ENCODE measurements at regions not wholly inside any gene's neighbourhood (a gene's known extent, or its start where the extent isn't known, plus 50 kb on each side); places are given as distances from the start of the nearest gene placed in this dataset.

- Histone ChIP-seq H3K9me3 (no peaks in the 10 kb centered on the region), H3K36me3 (no peaks in the 10 kb centered on the region), H3K4me3 (no peak overlapping the region), H3K27ac (no peak overlapping the region), H3K27me3 (no peaks in the 10 kb centered on the region), H3K4me1 (no peaks in the 10 kb centered on the region)
- 20 to 35% methylated on average over 1 to 5 of the region's 5 CpGs for WGBS, 2 donors (ENCODE audit: low coverage in 1 of 2)
- no peak for TF ChIP-seq POLR2AphosphoS5 (IDR thresholded peaks at IDR 0.05)
- no peak for TF ChIP-seq POLR2A (IDR thresholded peaks at IDR 0.05)
- no peak for TF ChIP-seq CTCF (IDR thresholded peaks at IDR 0.05)
- TF ChIP-seq EP300 (IDR thresholded peaks at IDR 0.05), result no peak
- no peak for ATAC-seq
Observed at GRCh38 chr2:150872756-150873395, 385.4 kb upstream of the RND3 start.

GRCh38 chr2:150866431-150866830 is 379.0 kb upstream of the RND3 start:
- ATAC-seq, result no peak
- no peaks in the 10 kb centered on the region for H3K4me1 ChIP-seq
- H3K9me3 ChIP-seq, result no peaks in the 10 kb centered on the region
- no peak overlapping the region for H3K4me3 ChIP-seq
- H3K36me3 ChIP-seq, result no peaks in the 10 kb centered on the region
- no peaks in the 10 kb centered on the region for H3K27me3 ChIP-seq
- H3K27ac ChIP-seq, result no peak overlapping the region
- TF ChIP-seq POLR2A (IDR thresholded peaks at IDR 0.05) (no peak), EP300 (IDR thresholded peaks at IDR 0.05) (no peak), POLR2AphosphoS5 (IDR thresholded peaks at IDR 0.05) (no peak), CTCF (IDR thresholded peaks at IDR 0.05) (no peak)

- H3K36me3 ChIP-seq, result no peaks in the 10 kb centered on the region
- H3K4me3 ChIP-seq, result no peak overlapping the region
- H3K27me3 ChIP-seq, result no peaks in the 10 kb centered on the region
- no peaks in the 10 kb centered on the region for H3K9me3 ChIP-seq
- TF ChIP-seq POLR2A (IDR thresholded peaks at IDR 0.05), result no peak
- TF ChIP-seq EP300 (IDR thresholded peaks at IDR 0.05), result no peak
- no peak for TF ChIP-seq POLR2AphosphoS5 (IDR thresholded peaks at IDR 0.05)
- no peak for TF ChIP-seq CTCF (IDR thresholded peaks at IDR 0.05)
- no peaks in the 10 kb centered on the region for H3K4me1 ChIP-seq
- ATAC-seq, result no peak
- H3K27ac ChIP-seq, result no peak overlapping the region
Observed at GRCh38 chr2:150863691-150864090, 376.2 kb upstream of the RND3 start.

GRCh38 chr2:150860301-150860700 is 372.8 kb upstream of the RND3 start:
- TF ChIP-seq EP300 (IDR thresholded peaks at IDR 0.05) (no peak), POLR2A (IDR thresholded peaks at IDR 0.05) (no peak), CTCF (IDR thresholded peaks at IDR 0.05) (no peak), POLR2AphosphoS5 (IDR thresholded peaks at IDR 0.05) (no peak)
- no peak overlapping the region for H3K4me3 ChIP-seq
- ATAC-seq, result no peak
- no peaks in the 10 kb centered on the region for H3K4me1 ChIP-seq
- H3K27ac ChIP-seq, result no peak overlapping the region
- H3K9me3 ChIP-seq, result no peaks in the 10 kb centered on the region
- WGBS, 2 donors (ENCODE audit: low coverage in 1 of 2), result 20% methylated on average over 1 of the region's 3 CpGs; no CpG with 5 or more reads in 1 of the 2 donors
- no peaks in the 10 kb centered on the region for H3K36me3 ChIP-seq
- H3K27me3 ChIP-seq, result no peaks in the 10 kb centered on the region

GRCh38 chr2:150859877-150860276 is 372.4 kb upstream of the RND3 start:
- Histone ChIP-seq H3K9me3 (no peaks in the 10 kb centered on the region), H3K4me1 (no peaks in the 10 kb centered on the region), H3K27me3 (no peaks in the 10 kb centered on the region), H3K27ac (no peak overlapping the region), H3K36me3 (no peaks in the 10 kb centered on the region), H3K4me3 (no peak overlapping the region)
- TF ChIP-seq POLR2AphosphoS5 (IDR thresholded peaks at IDR 0.05), result no peak
- TF ChIP-seq EP300 (IDR thresholded peaks at IDR 0.05), result no peak
- TF ChIP-seq CTCF (IDR thresholded peaks at IDR 0.05), result no peak
- no peak for TF ChIP-seq POLR2A (IDR thresholded peaks at IDR 0.05)
- ATAC-seq, result no peak

Data from gastroesophageal sphincter (tissue), 4 donors.